GM19463 (cell line): ENCODE measurements at regions not wholly inside any gene's neighbourhood (a gene's known extent, or its start where the extent isn't known, plus 50 kb on each side); places are given as distances from the start of the nearest gene placed in this dataset.

ENCODE experiments used
- ATAC-seq: cut with Tn5 transposase; IDR thresholded peaks from one replicate; pipeline ENCODE4 v1.9.1; 2021; ENCODE audit warnings: mild to moderate bottlenecking, moderate library complexity; ENCODE audit not compliant: unreplicated experiment

GRCh38 chr17:77426676-77427386 lies 286.1 kb downstream of the SEC14L1 start:
- ATAC-seq = no peak

DNA sequence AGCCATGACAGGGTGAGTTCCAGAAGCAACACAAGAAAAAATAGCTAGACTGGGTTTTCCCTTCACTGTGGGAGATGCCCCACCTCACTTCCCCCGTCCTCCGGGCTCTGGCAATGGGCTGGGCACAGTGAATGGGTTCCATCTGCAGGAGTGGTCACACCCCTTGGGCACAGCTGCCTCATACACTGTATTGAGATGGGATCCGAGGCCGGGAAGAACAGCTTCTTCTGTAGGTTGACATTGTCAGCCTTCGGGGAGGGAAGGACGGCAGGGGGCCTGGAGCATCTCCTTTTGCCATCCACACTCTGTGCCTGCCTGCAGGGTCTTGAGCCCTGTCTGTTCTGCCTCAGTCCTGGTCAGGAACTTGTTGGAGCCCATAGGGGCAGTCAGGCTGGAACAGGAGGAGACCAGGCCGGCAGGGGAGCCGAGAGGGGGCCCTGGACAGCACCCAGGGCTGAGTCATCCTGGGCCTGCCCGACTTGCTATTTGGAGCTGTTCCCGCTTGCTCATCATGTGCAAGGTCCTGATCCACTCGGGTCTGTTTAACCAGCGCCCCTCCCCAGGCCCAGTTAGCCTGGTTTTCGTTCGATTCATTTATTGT lies 286.7 kb downstream of the SEC14L1 start:
- ATAC-seq = no peak

DNA sequence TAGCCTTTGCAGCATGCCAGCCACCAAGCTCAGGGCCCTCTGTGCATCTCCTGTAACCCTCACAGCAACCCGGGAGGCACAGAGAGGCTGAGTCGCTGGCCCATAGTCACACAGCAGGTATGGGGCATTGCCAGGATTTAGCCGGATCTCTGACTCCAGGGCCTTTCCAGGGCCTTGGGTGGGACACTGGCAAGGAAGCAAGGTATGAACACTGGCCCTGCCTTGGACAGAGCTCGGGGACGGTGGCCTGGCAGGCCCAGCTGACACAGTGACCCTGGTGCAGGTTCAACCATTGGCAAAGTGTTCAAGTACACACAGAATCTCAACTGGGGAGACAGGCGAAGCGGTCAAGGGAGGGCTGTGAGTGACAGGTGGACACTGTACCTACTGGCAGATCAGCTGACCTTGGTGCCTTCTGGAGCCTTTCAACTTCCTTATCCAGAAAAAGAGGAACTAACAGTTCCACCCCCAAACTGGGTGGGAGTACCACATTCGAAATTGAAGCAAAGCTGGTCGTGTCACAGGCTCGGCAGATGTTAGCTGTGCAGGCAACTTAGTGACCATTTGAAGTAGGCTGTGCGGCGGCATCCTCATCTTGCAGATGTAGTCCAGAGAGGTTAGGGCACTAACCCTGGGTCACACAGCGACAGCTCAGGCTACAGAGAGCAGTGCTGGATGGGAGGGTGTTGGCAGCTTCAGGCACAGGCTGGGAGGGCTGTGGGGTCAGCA lies 287.4 kb downstream of the SEC14L1 start:
- ATAC-seq = no peak

GRCh38 chr17:77428749-77429368 lies 288.1 kb downstream of the SEC14L1 start:
- ATAC-seq = no peak

DNA sequence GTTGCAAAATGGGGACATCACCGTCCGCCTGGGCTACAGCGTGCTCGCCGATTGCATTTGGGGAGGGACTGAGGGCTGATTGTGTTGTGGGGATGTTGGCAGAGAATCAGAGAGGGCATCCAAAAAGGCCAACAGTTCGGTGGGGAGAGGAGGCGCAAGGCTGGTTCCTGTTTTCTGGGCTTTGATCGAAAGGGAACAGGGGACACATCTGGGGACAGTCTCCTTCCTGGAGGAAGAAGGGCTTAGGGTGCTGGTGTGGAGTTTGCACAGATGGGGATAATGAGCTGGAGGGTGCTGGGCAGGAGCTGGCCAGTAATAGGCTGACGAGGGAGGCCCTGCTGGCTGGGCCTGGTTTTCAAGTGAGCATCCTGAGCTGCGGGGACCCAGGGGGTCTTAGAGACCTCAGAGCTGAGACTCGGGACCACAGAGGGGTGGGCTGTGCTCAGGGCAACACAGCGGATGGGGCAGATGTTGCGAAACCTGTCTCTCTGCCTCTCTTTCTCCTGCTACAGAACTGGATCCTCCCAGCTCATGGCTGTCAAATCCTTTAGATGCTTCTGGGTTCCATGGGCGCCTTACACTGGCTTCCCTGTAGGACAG lies 288.7 kb downstream of the SEC14L1 start:
- no peak for ATAC-seq

- no peak for ATAC-seq
Measured at GRCh38 chr17:77429969-77430752, 289.4 kb downstream of the SEC14L1 start.

GRCh38 chr17:77432034-77432661 lies 291.4 kb downstream of the SEC14L1 start:
- no peak for ATAC-seq

GRCh38 chr17:77432742-77433141 lies 292.0 kb downstream of the SEC14L1 start:
- ATAC-seq = no peak

DNA sequence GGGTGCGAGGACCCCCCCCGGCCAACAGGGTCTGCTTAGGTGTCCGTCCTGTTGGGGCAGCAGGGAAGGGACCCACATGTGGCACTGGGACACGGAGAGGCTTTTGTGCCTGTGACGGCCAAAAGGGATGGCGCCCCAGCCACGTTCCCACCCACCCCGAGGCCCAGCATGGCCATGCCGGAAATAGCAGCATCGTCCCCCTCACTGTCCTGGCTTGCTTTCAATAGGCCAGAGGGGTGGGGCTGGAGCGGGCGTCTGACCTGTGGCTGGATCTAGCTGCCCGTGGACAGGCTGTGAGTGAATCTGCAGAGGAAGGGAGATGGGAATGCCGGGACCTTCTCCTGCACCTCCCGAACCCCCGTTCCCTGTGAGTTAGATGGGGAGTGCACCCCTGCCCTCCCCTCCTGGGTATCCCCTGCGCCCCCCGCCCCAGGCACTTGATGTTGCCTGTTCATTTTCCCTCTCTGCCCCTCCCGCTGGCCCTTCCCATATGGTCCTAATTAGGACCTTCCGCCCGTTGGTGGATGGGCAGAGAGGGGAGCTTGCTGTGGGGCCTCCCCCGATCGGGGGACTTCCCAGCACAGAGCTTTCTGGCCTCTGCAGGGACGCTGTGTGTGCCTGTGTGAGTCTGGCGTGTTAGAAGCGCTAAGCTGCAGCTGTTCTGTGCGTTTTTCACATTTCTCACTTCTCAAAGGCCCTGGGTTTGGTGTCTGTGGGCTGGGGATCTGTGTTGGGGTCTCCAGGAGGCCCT lies 292.8 kb downstream of the SEC14L1 start:
- peak; percentile 70 for ATAC-seq

DNA sequence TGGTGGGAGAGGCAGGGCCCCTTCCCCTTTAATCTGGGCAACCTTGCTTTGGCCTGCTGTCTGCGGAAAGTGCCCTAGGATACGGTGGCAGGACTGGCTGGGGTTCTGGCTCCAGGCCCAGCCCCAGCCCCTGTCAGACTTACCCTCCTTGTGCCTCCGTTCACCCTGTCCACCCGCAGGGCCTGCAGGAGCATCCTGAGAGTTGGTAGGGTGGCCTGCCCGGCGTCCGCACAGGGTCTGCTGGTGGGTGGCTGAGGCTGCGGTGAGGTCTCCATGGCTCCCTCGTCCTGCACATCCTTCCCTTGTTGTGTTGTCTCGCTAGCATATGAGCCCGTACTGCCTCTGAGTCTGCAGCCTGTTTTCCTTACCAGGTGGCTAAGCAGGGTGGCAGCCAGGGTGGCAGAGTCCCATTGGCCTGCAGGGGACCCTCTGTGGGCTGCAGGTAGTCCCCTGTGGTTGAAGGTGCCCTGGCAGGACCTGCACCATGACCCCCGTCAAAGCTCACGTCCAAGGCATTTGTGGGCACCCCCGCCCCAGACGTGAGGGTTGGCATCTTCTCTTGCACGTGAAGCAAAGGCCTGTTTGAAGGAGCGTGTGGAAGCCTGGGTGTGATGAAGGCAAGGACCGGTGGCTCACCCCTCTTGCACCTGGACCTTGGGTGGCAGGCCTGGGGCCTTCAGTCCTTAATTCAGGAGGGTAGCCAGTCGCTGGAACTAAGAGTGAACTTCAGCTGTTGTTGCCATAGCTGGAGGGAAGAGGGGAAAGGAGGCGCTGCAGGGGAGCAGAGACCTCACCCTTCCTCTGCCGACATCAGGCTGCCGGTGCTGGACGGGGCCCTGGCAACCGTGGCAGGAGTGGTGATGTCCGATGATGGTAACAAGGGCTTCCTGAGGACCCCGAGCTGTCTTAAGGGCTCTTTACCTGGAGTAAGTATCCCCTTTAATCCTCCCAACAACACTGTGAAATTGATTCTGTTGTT lies 293.7 kb downstream of the SEC14L1 start:
- ATAC-seq = no peak

- ATAC-seq = no peak
Measured at GRCh38 chr17:77435272-77436057, 294.7 kb downstream of the SEC14L1 start.

DNA sequence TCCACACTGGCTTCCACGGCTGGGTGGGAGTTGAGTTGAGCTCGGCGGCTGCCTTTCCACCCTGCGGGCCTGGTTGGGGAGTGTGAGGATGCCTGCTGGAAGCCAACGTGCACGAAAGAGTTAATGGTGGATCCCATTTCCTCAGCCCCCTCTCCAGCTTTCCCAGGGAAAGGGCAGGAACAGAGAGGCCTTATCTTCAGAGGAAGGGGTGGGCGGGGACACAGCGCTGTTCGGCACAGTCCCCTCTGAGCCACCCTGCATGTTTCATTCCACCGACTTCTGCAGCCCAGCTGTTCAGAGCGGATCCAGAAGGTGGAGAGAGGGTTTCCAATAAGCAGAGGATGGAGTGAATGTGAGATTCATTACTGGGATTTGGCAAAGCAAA lies 295.3 kb downstream of the SEC14L1 start:
- ATAC-seq = no peak

- ATAC-seq = no peak
Measured at GRCh38 chr17:77436481-77436880, 295.7 kb downstream of the SEC14L1 start.

- ATAC-seq = no peak
Measured at GRCh38 chr17:77437017-77437416, 296.2 kb downstream of the SEC14L1 start.

DNA sequence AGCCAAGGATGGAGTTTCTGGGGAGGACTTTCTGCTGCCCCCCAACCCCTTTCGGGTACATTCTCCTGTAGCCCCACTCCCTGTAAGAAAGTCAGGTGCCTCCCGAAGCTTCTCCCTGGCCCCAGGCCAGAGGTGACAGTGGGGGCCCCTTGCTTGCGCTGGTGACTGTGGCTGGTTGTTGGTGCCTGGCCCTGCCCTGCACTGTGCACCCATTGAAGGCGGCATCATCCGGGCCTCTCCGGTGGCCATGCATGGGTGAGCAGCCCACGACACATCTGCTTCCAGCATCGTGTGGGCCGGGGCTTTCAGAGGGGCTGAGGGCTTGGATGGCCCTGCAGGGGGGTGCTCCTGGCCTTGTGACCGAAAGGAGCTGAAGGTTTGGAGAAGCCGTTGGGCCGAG lies 297.0 kb downstream of the SEC14L1 start:
- ATAC-seq = no peak

DNA sequence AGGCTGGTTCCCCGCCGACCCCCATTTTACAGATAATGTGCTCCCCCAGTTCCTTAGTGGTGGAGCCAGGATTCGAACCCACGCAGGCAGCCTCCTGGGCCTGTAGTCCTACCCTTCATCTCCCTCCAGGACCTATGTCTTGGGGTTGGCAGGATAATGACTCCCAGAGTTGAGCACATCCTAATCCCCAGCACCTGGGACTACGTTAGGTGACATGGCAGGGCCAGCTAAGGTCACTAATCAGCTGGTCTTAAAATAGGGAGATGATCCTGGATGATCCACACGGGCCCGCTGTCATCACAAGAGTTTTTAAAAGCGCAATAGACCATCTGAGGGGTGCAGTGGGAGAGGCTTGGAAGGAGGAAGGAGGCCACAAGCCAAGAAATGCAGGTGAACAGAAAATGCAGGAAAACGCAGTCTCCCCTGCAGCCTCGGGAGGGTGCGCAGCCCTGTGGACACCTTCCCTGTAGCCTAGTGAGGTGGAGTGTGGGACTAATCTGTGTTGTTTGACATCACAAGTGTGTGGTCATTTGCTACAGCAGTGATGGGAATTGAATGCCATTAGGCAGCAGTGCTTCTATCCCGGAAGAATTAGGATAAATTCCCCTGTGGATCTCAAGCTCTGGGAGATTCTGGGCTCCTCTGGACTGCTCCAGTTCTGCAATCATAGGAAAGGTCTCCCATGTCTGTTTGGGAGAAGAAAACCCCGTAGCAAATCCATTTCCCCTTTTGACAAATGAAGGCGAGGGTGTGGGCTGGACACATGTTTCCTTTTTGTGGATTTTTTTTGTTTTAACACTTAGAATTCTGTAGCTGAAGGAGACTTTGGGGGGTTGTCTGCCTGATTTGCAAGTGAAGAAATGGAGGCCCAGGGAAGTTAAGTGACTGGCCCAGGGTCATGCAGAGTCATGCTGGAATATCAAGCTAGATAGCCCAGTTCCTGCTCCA lies 297.7 kb downstream of the SEC14L1 start:
- ATAC-seq = no peak
